ENCODE measurements at regions not wholly inside any gene's neighbourhood (a gene's known extent, or its start where the extent isn't known, plus 50 kb on each side); places are given as distances from the start of the nearest gene placed in this dataset.
"Not testable (repeated sequence)": the region's sequence is repeated elsewhere in the genome, so short reads cannot be mapped to it uniquely, and the experiment has no call there.

DNA sequence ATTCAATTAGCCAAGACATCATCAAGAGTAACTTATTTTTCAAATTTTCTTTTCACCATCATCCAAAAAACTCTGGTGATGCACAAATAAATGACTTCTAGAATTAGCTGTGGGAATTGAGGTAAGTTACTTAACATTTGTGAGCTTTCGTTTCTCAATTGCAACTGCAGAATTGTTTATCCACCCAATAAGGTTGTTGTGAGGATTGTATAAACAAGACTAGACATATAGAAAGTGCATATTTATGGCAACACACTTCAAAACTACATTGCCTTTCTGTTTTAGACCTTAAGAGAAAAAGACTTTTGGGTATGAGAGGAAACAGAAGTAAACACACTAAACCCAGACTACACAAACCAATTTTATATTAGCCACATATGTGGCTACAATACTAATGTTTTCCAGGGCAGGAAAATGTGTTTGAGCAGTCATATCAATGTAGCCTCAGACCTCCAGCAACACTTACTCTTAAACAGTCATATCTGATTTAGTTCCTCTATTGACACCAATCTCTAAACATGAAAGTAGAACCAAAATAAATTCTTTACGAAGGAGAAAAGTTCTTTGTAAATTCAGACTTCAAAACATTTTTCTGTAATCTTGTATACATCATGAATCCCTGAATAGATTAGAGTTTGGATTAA, 488.0 kb upstream of the CYLC2 start:
- 75 to 78% methylated on average over 2 of the region's 2 CpGs for WGBS, 2 donors
- no peaks in the 10 kb centered on the region for H3K36me3 ChIP-seq
- no peaks in the 10 kb centered on the region for H3K27me3 ChIP-seq
- ATAC-seq (no peak), DNase-seq (no peak)
- no peak for TF ChIP-seq CTCF (IDR thresholded peaks at IDR 0.05)
- peaks cover 0 to 10% (median 0%) of the 10 kb centered on the region in 11 donors for H3K9me3 ChIP-seq
- H3K4me1 ChIP-seq, result no peaks in the 10 kb centered on the region
- no peak overlapping the region for H3K4me3 ChIP-seq
- no peak overlapping the region for H3K27ac ChIP-seq
- intact Hi-C loops (cut with DNase I), result no loop called here

DNA sequence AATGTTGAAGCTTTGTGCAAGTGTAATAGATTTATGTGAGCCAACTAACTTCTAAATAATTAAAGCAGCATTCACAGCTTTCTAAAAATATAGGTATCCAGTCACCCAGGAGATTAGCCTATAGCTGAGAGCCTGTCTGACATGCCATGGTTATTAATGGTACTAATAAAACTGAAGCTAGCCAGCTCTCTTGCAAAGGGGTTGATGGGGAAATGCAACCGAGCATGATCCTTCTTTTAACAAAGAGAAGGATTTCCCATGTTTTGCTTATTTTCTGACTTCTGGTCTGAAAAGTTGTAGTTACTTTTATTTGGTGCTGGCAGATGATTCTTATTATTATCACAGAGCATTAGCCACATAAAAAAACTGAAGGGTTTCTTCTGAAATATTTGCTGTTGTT, 488.7 kb upstream of the CYLC2 start:
- Histone ChIP-seq H3K27ac (no peak overlapping the region), H3K4me1 (no peaks in the 10 kb centered on the region), H3K27me3 (no peaks in the 10 kb centered on the region), H3K4me3 (no peak overlapping the region), H3K36me3 (no peaks in the 10 kb centered on the region), H3K9me3 (peaks cover 0 to 10% (median 0%) of the 10 kb centered on the region in 11 donors)
- WGBS, 2 donors, result 35 to 48% methylated on average over 1 of the region's 1 CpG
- intact Hi-C loops (cut with DNase I), result no loop called here
- DNase-seq (no peak), ATAC-seq (no peak)
- no peak for TF ChIP-seq CTCF (IDR thresholded peaks at IDR 0.05)

DNA sequence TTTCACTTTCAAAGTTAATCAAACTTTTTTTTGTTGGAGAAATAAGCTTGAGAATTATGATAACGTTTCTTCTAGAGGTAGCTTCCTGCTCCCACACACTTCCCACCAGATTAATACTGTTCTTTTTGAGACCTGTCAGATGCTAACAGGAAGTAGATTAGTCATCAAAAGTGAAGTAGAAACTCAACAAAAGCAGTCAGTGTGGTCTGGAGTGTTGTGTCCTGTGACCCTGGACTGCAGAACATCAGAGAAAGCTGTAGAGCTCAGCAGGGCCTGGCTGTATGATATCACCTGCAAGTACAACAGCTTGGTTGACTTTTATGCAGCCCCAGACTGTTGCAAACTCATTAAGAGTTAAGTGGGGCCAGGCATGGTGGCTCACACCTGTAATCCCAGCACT, 495.7 kb upstream of the CYLC2 start:
- ATAC-seq (no peak), DNase-seq (no peak)
- H3K4me1 ChIP-seq, result no peaks in the 10 kb centered on the region
- H3K27me3 ChIP-seq, result no peaks in the 10 kb centered on the region
- TF ChIP-seq CTCF (IDR thresholded peaks at IDR 0.05), result no peak
- peaks cover 0 to 11% (median 0%) of the 10 kb centered on the region in 11 donors for H3K9me3 ChIP-seq
- intact Hi-C loops (cut with DNase I), result no loop called here
- no peak overlapping the region for H3K4me3 ChIP-seq
- 32 to 43% methylated on average over 1 of the region's 1 CpG for WGBS, 2 donors
- no peak overlapping the region for H3K27ac ChIP-seq
- H3K36me3 ChIP-seq, result no peaks in the 10 kb centered on the region

DNA sequence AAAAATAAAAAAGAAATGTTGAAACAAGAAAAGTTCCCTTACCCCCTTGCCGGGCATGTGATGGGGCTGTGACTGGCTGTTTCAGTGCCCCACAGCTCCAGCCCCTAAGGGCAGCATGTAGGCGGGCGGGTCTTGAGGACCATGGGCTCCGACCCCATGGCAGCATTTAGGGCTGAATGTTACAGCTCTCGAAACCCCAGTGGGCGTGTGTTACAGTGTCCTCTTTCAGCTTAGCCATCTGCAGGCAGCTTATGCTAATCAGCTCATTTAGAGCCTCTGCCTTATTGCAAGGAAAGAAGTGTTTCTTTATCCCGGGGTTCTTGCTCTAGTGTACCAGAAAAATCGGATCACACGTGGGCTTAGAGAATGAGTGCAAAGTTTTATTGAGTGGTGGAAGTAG, 497.4 kb upstream of the CYLC2 start:
- no peak overlapping the region for H3K27ac ChIP-seq
- TF ChIP-seq CTCF (IDR thresholded peaks at IDR 0.05), result no peak
- H3K9me3 ChIP-seq, result peaks cover 0 to 13% (median 0%) of the 10 kb centered on the region in 11 donors
- H3K4me1 ChIP-seq, result no peaks in the 10 kb centered on the region
- no peak for DNase-seq
- no peak for ATAC-seq
- intact Hi-C loops (cut with DNase I), result no loop called here
- no peak overlapping the region for H3K4me3 ChIP-seq
- no peaks in the 10 kb centered on the region for H3K27me3 ChIP-seq
- no peaks in the 10 kb centered on the region for H3K36me3 ChIP-seq
- WGBS, 2 donors, result 87 to 93% methylated on average over 9 of the region's 9 CpGs

GRCh38 chr9:102486976-102487375, 508.2 kb upstream of the CYLC2 start:
- H3K27ac ChIP-seq; ATAC-seq; H3K36me3 ChIP-seq; DNase-seq; H3K4me1 ChIP-seq; H3K9me3 ChIP-seq; intact Hi-C loops (cut with DNase I); H3K27me3 ChIP-seq; H3K4me3 ChIP-seq: not testable (repeated sequence)
- 97 to 99% methylated on average over 25 of the region's 25 CpGs for WGBS, 2 donors
